B cell (primary cell): ENCODE measurements at regions not wholly inside any gene's neighbourhood (a gene's known extent, or its start where the extent isn't known, plus 50 kb on each side); places are given as distances from the start of the nearest gene placed in this dataset.

ENCODE experiments used
- ATAC-seq: fragments of 200-7000 bp; cut with Tn5 transposase; one replicate; pipeline ENCODE4 v1.10.0; 2021; ENCODE audit warnings: low read depth, mild to moderate bottlenecking, moderate number of reproducible peaks, moderate library complexity
- CTCF ChIA-PET: fragments of 350-600 bp; sonication (Branson Sonifier 250); formaldehyde crosslinking; loops from one replicate; lab custom pipeline; 2021; ENCODE audit warnings: antibody characterized with exemption, inconsistent platforms; lab: Charles Lee
- POLR2A ChIA-PET: fragments of 350-600 bp; sonication (Branson Sonifier 250); formaldehyde crosslinking; loops from one replicate; lab custom pipeline; 2021; ENCODE audit warnings: antibody characterized with exemption; lab: Charles Lee
- DNase-seq: peaks from one replicate; pipeline ENCODE4 v3.0.0; 2013
- H2AFZ ChIP-seq: 2 replicates; pipeline ENCODE4 v1.6.1; 2012; ENCODE audit warnings: mild to moderate bottlenecking, low read depth, low read length; ENCODE audit not compliant: insufficient read depth, poor library complexity, severe bottlenecking
- H3K27ac ChIP-seq, 2 donors: 1 replicate in 1 of 2; 2 replicates in 1 of 2; pipeline ENCODE4 v1.5.1; 2012 to 2013; ENCODE audit warnings: low read length in 2 of 2, mild to moderate bottlenecking in 2 of 2, moderate library complexity in 1 of 2
- H3K27me3 ChIP-seq, 4 experiments: fragments of 200-600 bp in 1 of 4; sonication (generic) in 1 of 4; replicated peaks in 1 of 4; 1 replicate in 2 of 4; 2 replicates in 2 of 4; pipeline versions ENCODE4 v1.6.1 to v1.7.0; 2013 to 2016; ENCODE audit warnings: low read length in 3 of 4, mild to moderate bottlenecking in 2 of 4, mixed read lengths in 1 of 4, moderate library complexity in 1 of 4; ENCODE audit not compliant: insufficient read depth in 4 of 4, control insufficient read depth in 3 of 4; ENCODE audit errors: control extremely low read depth in 1 of 4
- H3K36me3 ChIP-seq, 2 experiments: replicated peaks in 1 of 2; 1 replicate in 1 of 2; 2 replicates in 1 of 2; pipeline versions ENCODE4 v1.6.1 to v1.7.1; 2013; ENCODE audit warnings: low read length in 1 of 2; ENCODE audit not compliant: insufficient read depth in 2 of 2, control insufficient read depth in 1 of 2; ENCODE audit errors: control extremely low read depth in 1 of 2, extremely low read depth in 1 of 2
- H3K4me1 ChIP-seq, 2 donors: fragments of 200-600 bp in 1 of 2; sonication (generic) in 1 of 2; 1 replicate in 1 of 2; 2 replicates in 1 of 2; pipeline versions ENCODE4 v1.5.1 to v1.6.1; 2013 to 2017; ENCODE audit warnings: low read length in 2 of 2; ENCODE audit not compliant: control insufficient read depth in 2 of 2, insufficient read depth in 2 of 2
- H3K4me2 ChIP-seq: replicated peaks from 2 replicates; pipeline ENCODE3; 2012; ENCODE audit warnings: mild to moderate bottlenecking, low read depth, low read length; ENCODE audit not compliant: poor library complexity, severe bottlenecking
- H3K4me3 ChIP-seq, 5 experiments: fragments of 200-600 bp in 1 of 5; sonication (generic) in 1 of 5; 1 replicate in 3 of 5; 2 replicates in 2 of 5; pipeline versions ENCODE4 v1.5.1 to v1.7.0; 2011 to 2016; ENCODE audit warnings: low read length in 4 of 5, mild to moderate bottlenecking in 4 of 5, low read depth in 2 of 5, control low read depth in 1 of 5, moderate library complexity in 1 of 5; ENCODE audit not compliant: insufficient read depth in 1 of 5; ENCODE audit errors: control extremely low read depth in 1 of 5, extremely low read depth in 1 of 5
- H3K79me2 ChIP-seq: fragments of 200-600 bp; sonication (generic); one replicate; pipeline ENCODE4 v1.6.0; 2016; ENCODE audit warnings: low read length; ENCODE audit not compliant: control insufficient read depth, insufficient read depth
- H3K9ac ChIP-seq: fragments of 200-600 bp; sonication (generic); 2 replicates; pipeline ENCODE4 v1.6.1; 2017; ENCODE audit warnings: mild to moderate bottlenecking, low read length, moderate library complexity
- H3K9me3 ChIP-seq, 3 donors: one replicate each; pipeline versions ENCODE4 v1.6.1 to v1.7.1; 2013; ENCODE audit warnings: low read length in 2 of 3; ENCODE audit not compliant: control insufficient read depth in 2 of 3, insufficient read depth in 1 of 3; ENCODE audit errors: control extremely low read depth in 1 of 3
- H4K20me1 ChIP-seq: 2 replicates; pipeline ENCODE4 v1.6.0; 2012; ENCODE audit warnings: mild to moderate bottlenecking, low read length; ENCODE audit not compliant: insufficient read depth, control insufficient read depth, poor library complexity, severe bottlenecking
- H3K27ac Mint-ChIP-seq: one replicate; pipeline ENCODE4 v1.8.0; 2021; ENCODE audit warnings: mixed read lengths
- H3K27me3 Mint-ChIP-seq: one replicate; pipeline ENCODE4 v1.8.0; 2021; ENCODE audit warnings: mixed read lengths
- H3K4me1 Mint-ChIP-seq: one replicate; pipeline ENCODE4 v1.8.0; 2021; ENCODE audit warnings: mixed read lengths
- H3K4me3 Mint-ChIP-seq: one replicate; pipeline ENCODE4 v1.8.0; 2021; ENCODE audit warnings: mixed read lengths
- H3K9me3 Mint-ChIP-seq: one replicate; pipeline ENCODE4 v1.8.0; 2022; ENCODE audit warnings: mixed read lengths; ENCODE audit not compliant: insufficient read depth
- CTCF ChIP-seq: fragments of 200-600 bp; IDR thresholded peaks from one replicate; pipeline ENCODE4 v1.8.0; 2022; ENCODE audit warnings: antibody characterized with exemption, mild to moderate bottlenecking
- EZH2 ChIP-seq: IDR thresholded peaks from 2 replicates; pipeline ENCODE4 v1.6.1; 2012; ENCODE audit warnings: borderline replicate concordance, low read depth, mild to moderate bottlenecking, moderate library complexity, low read length; ENCODE audit not compliant: insufficient read depth, poor library complexity, severe bottlenecking
- WGBS: methylation state at CpG from one replicate; pipeline ENCODE4 v1.1.5; 2013; ENCODE audit warnings: missing lambda C conversion rate; ENCODE audit not compliant: insufficient coverage; 5-methylcytosine and 5-hydroxymethylcytosine counted together
- intact Hi-C: fragments of 100-400 bp; cut with micrococcal nuclease; formaldehyde crosslinking; loops from one replicate; pipeline ENCODE4 v1.10.0; 2022

- H3K4me1 Mint-ChIP-seq: no peaks in the 10 kb centered on the region
- POLR2A ChIA-PET: no interaction called here
- no peak for ATAC-seq
- H3K4me2 ChIP-seq: no peak overlapping the region
- H4K20me1 ChIP-seq: no peaks in the 10 kb centered on the region
- no peaks in the 10 kb centered on the region for H3K36me3 ChIP-seq
- H2AFZ ChIP-seq: no peak overlapping the region
- H3K27ac ChIP-seq: no peak overlapping the region
- H3K4me1 ChIP-seq: no peaks in the 10 kb centered on the region
- peaks cover 7% of the 10 kb centered on the region for H3K9me3 Mint-ChIP-seq
- no peak overlapping the region for H3K4me3 Mint-ChIP-seq
- WGBS: 78% methylated on average over 5 of the region's 7 CpGs
- no peak overlapping the region for H3K9ac ChIP-seq
- no peak overlapping the region for H3K27ac Mint-ChIP-seq
- intact Hi-C loops: no loop called here
- H3K79me2 ChIP-seq: no peaks in the 10 kb centered on the region
- H3K4me3 ChIP-seq: no peak overlapping the region
- H3K27me3 ChIP-seq: no peaks in the 10 kb centered on the region
- no peaks in the 10 kb centered on the region for H3K27me3 Mint-ChIP-seq
- TF ChIP-seq EZH2 (no peak), CTCF (no peak)
- H3K9me3 ChIP-seq: peaks cover 0 to 4% (median 3%) of the 10 kb centered on the region in 3 donors
- CTCF ChIA-PET: no interaction called here
- DNase-seq: no peak
Measured at GRCh38 chr16:9511389-9511788, 419.9 kb downstream of the HAPSTR1 start.

- Histone ChIP-seq H3K4me3 (no peak overlapping the region), H3K4me2 (no peak overlapping the region), H4K20me1 (no peaks in the 10 kb centered on the region), H3K27me3 (peaks cover 0 to 2% (median 0%) of the 10 kb centered on the region in 4 experiments), H3K79me2 (no peaks in the 10 kb centered on the region), H2AFZ (no peak overlapping the region), H3K27ac (no peak overlapping the region), H3K4me1 (no peaks in the 10 kb centered on the region), H3K36me3 (no peaks in the 10 kb centered on the region), H3K9ac (no peak overlapping the region), H3K9me3 (peaks cover 0 to 4% (median 3%) of the 10 kb centered on the region in 3 donors)
- 56% methylated on average over 2 of the region's 3 CpGs for WGBS
- Mint-ChIP-seq H3K4me3 (no peak overlapping the region), H3K27me3 (no peaks in the 10 kb centered on the region), H3K4me1 (no peaks in the 10 kb centered on the region), H3K9me3 (peaks cover 4% of the 10 kb centered on the region), H3K27ac (no peak overlapping the region)
- POLR2A ChIA-PET: no interaction called here
- TF ChIP-seq CTCF (no peak), EZH2 (no peak)
- DNase-seq (no peak), ATAC-seq (no peak)
- intact Hi-C loops: no loop called here
- CTCF ChIA-PET: no interaction called here
Measured at GRCh38 chr16:9516444-9516843, 425.0 kb downstream of the HAPSTR1 start.
